Activated naive CD4-positive, alpha-beta T cell treated with anti-CD3 and anti-CD28 coated beads for 36 hours (primary cell): ENCODE measurements at regions not wholly inside any gene's neighbourhood (a gene's known extent, or its start where the extent isn't known, plus 50 kb on each side); places are given as distances from the start of the nearest gene placed in this dataset.
"Not testable (repeated sequence)": the region's sequence is repeated elsewhere in the genome, so short reads cannot be mapped to it uniquely, and the experiment has no call there.

ENCODE experiments used
- CTCF ChIA-PET: fragments of 350-600 bp; sonication (Branson Sonifier 250); formaldehyde crosslinking; loops from one replicate; lab custom pipeline; 2021; ENCODE audit warnings: antibody characterized with exemption; lab: Charles Lee
- DNase-seq: peaks from one replicate; pipeline ENCODE4 v3.0.0-alpha.2; 2020
- H3K27ac Mint-ChIP-seq: one replicate; pipeline ENCODE4 v1.8.0; 2021; ENCODE audit warnings: mild to moderate bottlenecking, mixed read lengths
- H3K27me3 Mint-ChIP-seq: one replicate; pipeline ENCODE4 v1.8.0; 2021; ENCODE audit warnings: low read depth, mixed read lengths
- H3K36me3 Mint-ChIP-seq: one replicate; pipeline ENCODE4 v1.8.0; 2021; ENCODE audit warnings: low read depth, mixed read lengths
- H3K4me1 Mint-ChIP-seq: one replicate; pipeline ENCODE4 v1.8.0; 2021; ENCODE audit warnings: low read depth, mixed read lengths
- H3K4me3 Mint-ChIP-seq: one replicate; pipeline ENCODE4 v1.8.0; 2021; ENCODE audit warnings: mild to moderate bottlenecking, moderate library complexity, mixed read lengths
- H3K9me3 Mint-ChIP-seq: one replicate; pipeline ENCODE4 v1.8.0; 2021; ENCODE audit warnings: mixed read lengths
- intact Hi-C: fragments of 100-400 bp; cut with micrococcal nuclease; formaldehyde crosslinking; loops from one replicate; pipeline ENCODE4 v1.15.1; 2023

- H3K4me3 Mint-ChIP-seq, H3K27ac Mint-ChIP-seq, H3K9me3 Mint-ChIP-seq, intact Hi-C loops, DNase-seq, H3K36me3 Mint-ChIP-seq, H3K4me1 Mint-ChIP-seq, H3K27me3 Mint-ChIP-seq: not testable (repeated sequence)
- CTCF ChIA-PET: interaction anchor here (0.6 kb wide), 1 partner anchor 15 kb away, joined by 3 read pairs; no protein-coding TSS in a partner anchor
Observed at GRCh38 chr22:23379540-23380229, 199.4 kb downstream of the BCR start.

- no peak for DNase-seq
- H3K4me1 Mint-ChIP-seq: no peaks in the 10 kb centered on the region
- H3K36me3 Mint-ChIP-seq: no peaks in the 10 kb centered on the region
- intact Hi-C loops: no loop called here
- no peak overlapping the region for H3K27ac Mint-ChIP-seq
- CTCF ChIA-PET: interaction anchor here (3.1 kb wide), 1 partner anchor 8 kb away, joined by 17 read pairs; no protein-coding TSS in a partner anchor
- no peaks in the 10 kb centered on the region for H3K9me3 Mint-ChIP-seq
- peaks cover 2% of the 10 kb centered on the region for H3K27me3 Mint-ChIP-seq
- no peak overlapping the region for H3K4me3 Mint-ChIP-seq
Observed at GRCh38 chr22:23377767-23378166, 197.5 kb downstream of the BCR start.

- DNase-seq: peak; percentile 72
- Mint-ChIP-seq H3K36me3 (no peaks in the 10 kb centered on the region), H3K27me3 (peaks cover 2% of the 10 kb centered on the region), H3K27ac (no peak overlapping the region), H3K4me1 (no peaks in the 10 kb centered on the region), H3K9me3 (no peaks in the 10 kb centered on the region), H3K4me3 (no peak overlapping the region)
- intact Hi-C loops: no loop called here
- CTCF ChIA-PET: interaction anchor here (0.6 to 3.1 kb wide), 3 partner anchors 9 to 232 kb away, joined by 4 to 17 read pairs (median 10); no protein-coding TSS in a partner anchor
Observed at GRCh38 chr22:23376256-23376655, 195.9 kb downstream of the BCR start.

GRCh38 chr22:23375031-23375827 lies 194.9 kb downstream of the BCR start:
- Mint-ChIP-seq H3K4me3 (no peak overlapping the region), H3K36me3 (no peaks in the 10 kb centered on the region), H3K27me3 (no peaks in the 10 kb centered on the region), H3K9me3 (no peaks in the 10 kb centered on the region), H3K4me1 (no peaks in the 10 kb centered on the region), H3K27ac (no peak overlapping the region)
- intact Hi-C loops: no loop called here
- no peak for DNase-seq
- CTCF ChIA-PET: interaction anchor here (2.1 to 3.1 kb wide), 2 partner anchors 10 to 201 kb away, joined by 10 to 17 read pairs; no protein-coding TSS in a partner anchor

- H3K27me3 Mint-ChIP-seq: peaks cover 5% of the 10 kb centered on the region
- H3K9me3 Mint-ChIP-seq: no peaks in the 10 kb centered on the region
- no peaks in the 10 kb centered on the region for H3K36me3 Mint-ChIP-seq
- H3K4me1 Mint-ChIP-seq: no peaks in the 10 kb centered on the region
- CTCF ChIA-PET: interaction anchor here (1.2 kb wide), 1 partner anchor 12 kb away, joined by 5 read pairs; no protein-coding TSS in a partner anchor
- intact Hi-C loops: no loop called here
- no peak overlapping the region for H3K27ac Mint-ChIP-seq
- H3K4me3 Mint-ChIP-seq: no peak overlapping the region
- no peak for DNase-seq
Observed at GRCh38 chr22:23373601-23374000, 193.3 kb downstream of the BCR start.

GRCh38 chr22:23370251-23370650 lies 189.9 kb downstream of the BCR start:
- no peaks in the 10 kb centered on the region for H3K9me3 Mint-ChIP-seq
- no peak for DNase-seq
- H3K27ac Mint-ChIP-seq: no peak overlapping the region
- no peak overlapping the region for H3K4me3 Mint-ChIP-seq
- peaks cover 7% of the 10 kb centered on the region for H3K27me3 Mint-ChIP-seq
- H3K4me1 Mint-ChIP-seq: no peaks in the 10 kb centered on the region
- CTCF ChIA-PET: interaction anchor here (0.6 to 0.7 kb wide), 2 partner anchors 237 to 881 kb away, joined by 3 read pairs; no protein-coding TSS in a partner anchor
- intact Hi-C loops: no loop called here
- no peaks in the 10 kb centered on the region for H3K36me3 Mint-ChIP-seq

- Mint-ChIP-seq H3K27me3 (peaks cover 7% of the 10 kb centered on the region), H3K36me3 (no peaks in the 10 kb centered on the region), H3K9me3 (no peaks in the 10 kb centered on the region), H3K4me1 (no peaks in the 10 kb centered on the region), H3K4me3 (no peak overlapping the region), H3K27ac (no peak overlapping the region)
- no peak for DNase-seq
- CTCF ChIA-PET: no interaction called here
- intact Hi-C loops: no loop called here
Observed at GRCh38 chr22:23369054-23369685, 188.9 kb downstream of the BCR start.
